ENCODE measurements at regions not wholly inside any gene's neighbourhood (a gene's known extent, or its start where the extent isn't known, plus 50 kb on each side); places are given as distances from the start of the nearest gene placed in this dataset.
A peak's percentile ranks its signal among the peaks of the same experiment; 100 is the strongest.

DNA sequence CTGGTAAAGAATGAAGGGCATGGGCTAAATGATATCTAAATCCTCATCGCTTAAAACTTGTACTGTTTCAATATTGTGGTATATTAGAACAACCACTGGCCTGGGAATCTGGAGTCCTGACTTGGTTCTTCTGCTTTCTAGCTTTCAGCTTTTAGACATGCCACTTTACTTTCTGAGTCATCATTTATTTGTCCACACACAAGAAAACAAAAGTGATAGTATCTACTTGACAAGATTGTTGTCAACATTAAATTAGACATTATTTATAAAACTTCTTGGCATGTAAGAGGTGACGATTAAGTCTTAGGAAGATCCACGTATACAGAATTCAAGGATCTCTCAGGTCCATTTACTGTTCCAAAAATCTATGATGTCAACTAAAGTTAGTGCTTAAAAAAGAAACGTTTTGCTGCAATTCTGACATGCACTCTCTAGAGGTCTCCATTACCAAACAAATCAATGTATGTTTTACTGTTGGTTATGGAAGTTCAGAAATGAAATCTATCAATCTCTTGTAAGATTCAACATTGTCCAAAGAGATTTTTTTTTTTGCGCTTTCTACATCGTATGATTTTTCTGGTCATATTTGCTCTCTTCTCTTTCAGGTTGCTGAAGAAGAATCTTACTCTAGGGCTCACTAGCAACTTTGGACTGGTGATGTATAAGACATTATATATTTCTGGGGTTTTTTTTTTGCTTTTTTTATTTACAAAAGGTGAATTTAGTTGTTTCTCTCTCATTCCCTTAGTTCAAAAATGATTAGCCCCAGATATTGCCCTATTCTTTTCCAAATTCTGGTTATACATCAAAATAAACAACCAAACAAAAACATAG is 53.6 kb upstream of the DYNC1I1 start:
- peak; percentile 72 for DNase-seq (ENCODE audit: low spot score)

DNA sequence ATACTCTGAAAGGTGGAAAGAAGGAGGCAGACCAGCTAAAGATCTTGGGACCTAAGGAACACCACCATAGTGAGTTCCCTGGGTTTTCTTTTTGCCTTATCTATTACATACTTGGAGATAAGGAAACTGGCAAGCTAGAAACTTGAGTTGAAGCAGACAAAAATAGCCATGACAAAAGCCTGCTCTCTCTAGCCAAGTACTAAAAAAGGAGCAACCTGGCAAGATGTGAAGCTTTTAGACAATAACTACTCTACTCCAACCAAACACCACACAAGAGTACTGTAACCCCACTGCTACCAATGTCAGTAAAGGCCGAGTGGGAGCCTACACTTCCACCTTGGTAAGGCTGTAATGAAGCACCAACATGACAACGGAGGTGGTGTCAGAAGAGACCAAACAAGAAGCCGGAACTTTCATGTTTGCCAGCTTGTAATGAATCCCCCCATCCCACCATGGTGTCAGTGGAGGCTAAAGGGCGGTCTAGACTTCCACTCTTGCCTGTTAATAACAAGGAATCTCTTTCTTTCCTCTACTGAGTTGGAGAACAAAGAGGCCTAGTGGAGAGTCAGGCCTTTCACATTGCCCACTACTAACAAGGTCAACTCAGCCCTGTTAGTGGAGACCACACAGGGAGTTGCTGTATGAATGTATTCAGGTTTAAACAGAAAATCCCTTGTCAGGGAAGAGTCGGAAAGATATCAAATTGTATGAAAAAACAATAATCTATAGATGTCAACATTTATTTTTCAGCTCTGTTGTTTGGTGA is 55.8 kb upstream of the DYNC1I1 start:
- DNase-seq (ENCODE audit: low spot score): no peak

DNA sequence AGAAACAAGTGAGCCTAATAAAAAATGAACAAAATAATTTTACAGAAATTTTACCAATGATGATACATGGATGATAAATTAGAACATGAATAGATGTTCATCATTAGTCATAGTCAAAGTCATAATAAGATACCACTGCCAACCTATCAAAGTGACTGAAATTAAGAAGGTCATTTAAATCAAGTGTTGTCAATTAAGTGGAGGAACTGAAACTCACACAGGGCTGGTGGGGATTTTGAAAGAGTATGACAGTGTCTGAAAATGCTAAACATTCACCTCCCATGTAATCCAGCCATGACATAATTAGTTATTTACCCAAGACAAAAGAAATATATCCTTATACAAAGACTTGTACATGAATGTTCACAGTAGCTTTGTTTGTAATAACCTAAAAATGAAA is 57.1 kb upstream of the DYNC1I1 start:
- no peak for DNase-seq (ENCODE audit: low spot score)

DNA sequence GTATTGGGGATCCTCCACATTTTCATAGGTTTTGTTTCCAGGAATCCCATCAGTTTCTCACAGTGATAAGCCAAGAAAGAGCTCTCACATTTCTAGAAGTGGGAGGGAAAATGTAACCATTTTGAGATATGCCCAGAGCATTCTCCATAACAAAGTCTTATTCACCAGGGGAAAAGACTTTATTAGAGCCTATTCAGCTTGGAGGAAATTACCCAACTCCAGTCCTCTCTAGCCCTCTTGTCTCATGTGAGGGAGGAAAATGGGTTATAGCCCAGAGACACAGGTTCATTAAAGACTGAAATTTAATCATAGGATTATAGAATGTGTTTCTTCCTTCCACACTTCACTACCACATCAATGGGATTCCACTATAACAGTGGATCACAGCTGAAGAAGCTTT is 61.6 kb upstream of the DYNC1I1 start:
- no peak for DNase-seq (ENCODE audit: low spot score)

DNA sequence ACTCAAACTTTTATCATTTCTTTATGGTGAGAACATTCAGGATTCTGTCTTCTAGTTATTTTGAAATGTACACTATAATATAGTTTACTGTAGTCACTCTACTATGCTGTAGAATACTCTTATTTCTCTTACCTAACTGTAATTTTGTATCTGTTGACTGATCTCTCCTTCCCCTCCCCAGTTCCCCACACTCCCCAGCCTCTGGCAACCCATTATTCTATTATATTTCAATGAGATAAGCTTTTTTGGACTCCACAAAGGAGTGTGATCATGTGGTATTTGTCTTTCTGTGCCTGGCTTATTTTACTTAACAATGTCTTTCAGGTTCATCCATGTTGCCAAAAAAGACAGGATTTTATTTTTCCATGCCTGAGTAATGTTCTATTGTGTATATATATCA is 71.4 kb upstream of the DYNC1I1 start:
- no peak for DNase-seq (ENCODE audit: low spot score)

DNA sequence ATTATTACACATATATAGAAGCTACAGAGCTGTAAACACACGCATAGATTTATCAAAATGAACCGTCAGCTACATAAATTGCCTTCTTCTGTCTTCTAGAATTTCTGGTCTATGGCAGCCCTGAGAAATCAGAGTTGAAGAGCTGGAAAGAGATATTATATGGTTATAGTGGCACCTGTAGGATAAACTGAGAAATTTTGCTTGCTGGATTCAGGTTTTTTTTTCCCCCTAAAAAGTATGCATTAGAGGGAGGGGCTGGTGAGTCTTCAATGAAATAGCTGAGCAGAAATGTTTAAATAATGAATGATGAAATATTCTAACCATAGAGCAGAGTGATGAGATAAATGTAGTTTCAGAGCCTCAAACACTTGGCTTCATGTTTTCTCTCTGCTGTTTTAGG is 78.0 kb upstream of the DYNC1I1 start:
- DNase-seq (ENCODE audit: low spot score): no peak

DNA sequence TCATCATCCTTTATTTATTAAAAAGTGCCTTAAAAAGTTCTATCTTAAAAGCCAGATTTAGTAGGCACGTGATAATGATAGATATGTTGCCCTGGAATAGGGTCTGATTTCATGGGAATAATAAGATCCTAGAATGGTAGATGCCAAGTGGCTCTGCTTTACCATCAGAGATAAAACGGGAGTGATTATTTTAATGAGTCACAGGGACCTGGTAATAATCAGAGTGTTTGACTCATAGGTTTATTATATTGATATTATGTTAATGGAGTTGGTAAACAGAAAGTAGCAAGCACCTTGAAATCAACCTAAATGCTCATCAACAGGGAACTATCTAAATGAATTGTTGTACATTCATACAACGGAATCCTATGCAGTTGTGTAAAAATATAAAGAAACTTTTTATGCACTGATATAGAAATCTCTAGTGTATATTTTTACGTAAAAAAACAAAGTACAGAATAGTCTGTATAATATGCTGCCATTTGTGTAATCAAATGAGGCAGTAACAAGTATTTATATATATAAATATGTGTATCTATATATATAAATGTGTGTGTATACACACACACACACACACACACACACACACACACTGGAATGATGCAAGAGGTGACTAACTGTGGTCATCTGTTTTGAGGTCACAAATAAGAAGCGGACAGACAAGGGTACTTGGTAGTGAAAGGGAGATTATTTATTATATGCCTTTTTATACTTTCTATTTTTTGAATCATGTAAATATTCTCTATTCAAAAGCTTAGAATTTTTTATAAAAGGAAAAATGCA is 78.6 kb upstream of the DYNC1I1 start:
- peak; percentile 36 for DNase-seq (ENCODE audit: low spot score)

DNA sequence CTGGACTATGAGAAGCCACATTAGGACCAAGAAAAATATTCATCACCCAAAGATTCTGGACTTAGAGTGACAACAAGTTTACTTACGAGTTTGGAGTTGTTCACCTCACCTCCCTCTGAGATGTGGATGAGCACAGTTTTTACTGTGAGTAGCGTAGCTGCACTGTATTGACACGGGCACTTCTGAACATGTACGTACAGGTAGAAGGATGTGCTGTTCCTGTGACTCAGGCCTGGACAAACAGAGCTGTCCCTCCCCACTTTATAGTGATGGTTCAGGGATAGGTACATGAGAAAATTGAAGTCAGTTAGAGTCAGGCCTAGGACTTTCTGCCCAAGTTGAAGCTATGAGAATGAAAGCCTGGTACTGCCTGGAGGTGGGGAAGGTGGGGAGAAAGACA is 80.9 kb upstream of the DYNC1I1 start:
- no peak for DNase-seq (ENCODE audit: low spot score)

DNA sequence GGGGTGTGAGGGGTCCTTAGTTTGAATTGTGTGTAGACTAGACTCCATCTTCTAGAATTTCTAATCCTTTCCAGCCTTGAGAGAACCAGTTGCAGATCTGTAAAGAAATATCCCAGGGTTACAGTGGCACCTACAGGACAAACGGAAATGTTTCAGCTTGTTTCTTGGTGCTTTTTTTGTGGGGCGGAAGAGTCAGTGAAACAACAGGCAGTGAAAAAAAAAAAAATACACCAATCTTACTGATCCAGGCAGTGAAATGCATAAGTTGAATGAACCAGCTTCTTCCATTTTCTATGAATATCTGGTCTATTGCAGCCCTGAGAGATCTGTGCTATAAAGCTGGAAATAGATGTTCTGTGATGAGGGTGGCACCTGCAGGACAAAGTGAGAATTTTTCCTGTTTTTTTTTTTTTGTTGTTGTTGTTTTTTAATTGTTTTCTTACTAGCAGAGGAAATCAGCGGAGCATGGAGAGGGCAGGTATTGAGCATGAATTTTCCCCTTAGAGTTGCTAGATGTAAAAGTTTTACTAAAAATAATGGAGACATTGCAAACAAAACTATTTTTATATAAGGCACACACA is 81.9 kb upstream of the DYNC1I1 start:
- DNase-seq (ENCODE audit: low spot score): peak; percentile 74

DNA sequence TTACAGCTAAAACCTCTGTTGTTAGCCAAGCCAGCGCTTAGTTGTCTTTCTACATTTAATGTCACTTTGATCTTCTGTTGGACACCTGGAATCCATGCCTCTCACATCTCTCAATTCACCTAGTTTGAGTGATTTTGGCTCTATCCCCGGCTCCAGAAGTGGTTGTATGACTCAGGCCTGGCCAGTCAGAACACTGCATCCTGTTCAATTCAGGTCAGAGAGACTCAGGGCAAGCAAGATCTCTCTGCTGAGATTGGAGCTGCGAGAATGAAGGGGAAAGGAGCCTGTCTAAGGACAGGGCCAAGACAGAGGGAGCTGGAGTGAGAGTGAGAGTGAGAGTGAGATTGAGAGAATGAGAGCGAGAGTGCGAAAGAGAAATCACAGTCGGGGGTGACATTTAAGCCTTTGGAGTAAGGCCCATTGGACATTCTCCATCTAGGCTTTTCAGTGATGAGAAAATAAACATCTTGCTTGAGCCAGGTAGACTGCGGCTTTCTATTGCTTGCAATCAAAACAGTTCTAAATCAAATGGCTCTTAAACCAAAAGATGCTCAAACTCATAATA is 83.3 kb upstream of the DYNC1I1 start:
- no peak for DNase-seq (ENCODE audit: low spot score)

DNA sequence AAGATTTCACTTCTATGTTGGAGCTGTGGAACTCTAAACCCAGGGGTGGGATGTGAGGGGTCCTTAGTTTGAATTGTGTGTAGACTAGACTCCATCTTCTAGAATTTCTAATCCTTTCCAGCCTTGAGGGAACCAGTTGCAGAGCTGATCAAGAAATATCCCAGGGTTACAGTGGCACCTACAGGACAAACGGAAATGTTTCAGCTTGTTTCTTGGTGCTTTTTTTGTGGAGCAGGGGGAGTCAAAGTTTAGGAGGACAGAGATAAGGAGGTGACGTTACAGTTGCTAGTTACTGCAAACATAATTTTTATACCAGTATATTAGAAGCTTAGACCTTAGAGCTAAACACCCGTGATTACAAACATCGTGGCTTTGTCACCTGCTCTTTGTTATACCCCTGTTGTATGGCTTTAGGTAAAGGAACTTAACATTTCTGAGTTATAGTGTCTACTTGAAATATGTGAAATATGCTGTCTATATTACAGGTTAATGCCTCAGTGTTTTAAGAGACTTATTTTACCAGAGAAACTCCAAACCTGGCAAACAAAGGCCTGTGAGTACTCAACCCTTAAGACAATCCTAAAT is 84.5 kb upstream of the DYNC1I1 start:
- DNase-seq (ENCODE audit: low spot score): peak; percentile 62

DNA sequence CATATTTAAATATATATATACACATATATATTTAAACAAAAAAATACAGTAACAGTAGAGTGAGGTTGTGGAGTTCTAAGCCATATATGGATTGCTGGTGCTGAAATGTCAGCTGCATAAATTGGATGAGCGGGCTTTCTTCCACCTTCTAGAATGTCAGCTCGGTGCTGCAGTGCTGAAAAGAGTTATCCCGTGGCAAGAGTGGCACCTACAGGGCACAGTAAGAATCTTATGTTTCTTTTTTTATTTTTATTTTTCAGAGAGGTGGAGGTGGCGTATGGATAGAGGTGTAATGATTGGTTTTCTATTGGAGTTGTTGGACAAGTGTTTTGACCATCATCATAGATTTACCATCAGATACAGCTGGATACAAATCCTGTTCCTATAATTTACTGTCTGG is 86.2 kb upstream of the DYNC1I1 start:
- DNase-seq (ENCODE audit: low spot score): peak; percentile 79

DNA sequence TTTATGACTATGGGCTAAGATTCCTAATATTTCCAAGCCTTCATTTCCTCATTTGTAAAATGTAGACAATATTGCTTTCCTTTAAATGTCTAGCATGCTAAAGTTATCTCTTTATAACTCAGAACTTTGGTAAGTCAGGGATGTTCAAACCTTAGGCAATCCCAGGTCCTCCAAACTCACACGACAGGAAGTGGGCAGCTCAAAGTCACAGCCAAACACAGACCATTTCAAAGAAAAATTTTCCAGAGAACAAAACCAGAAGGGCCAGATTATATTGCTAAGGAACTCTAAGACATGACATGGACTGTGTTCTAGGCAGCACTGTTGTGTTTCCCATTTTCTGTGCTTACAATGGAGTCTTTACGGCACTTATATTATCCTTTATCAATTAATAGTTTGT is 87.8 kb upstream of the DYNC1I1 start:
- no peak for DNase-seq (ENCODE audit: low spot score)

DNA sequence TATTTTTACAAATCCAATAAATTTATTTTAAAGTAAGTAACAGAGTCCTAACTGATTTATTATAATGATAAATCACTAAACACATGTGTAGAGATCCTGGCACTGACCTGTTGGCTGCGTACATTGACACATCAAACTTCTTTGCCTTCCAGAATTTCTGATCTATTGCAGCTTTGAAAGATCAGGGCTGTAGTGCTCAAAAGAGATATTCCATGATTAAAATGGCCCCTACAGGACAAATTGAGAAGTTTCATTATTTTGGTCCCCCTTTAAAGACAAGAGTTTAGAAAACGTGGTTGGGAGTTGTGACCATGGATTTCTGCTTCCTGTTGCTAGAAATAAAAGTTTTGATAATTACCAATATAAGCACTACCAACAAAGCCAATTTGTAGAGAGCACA is 87.7 kb upstream of the PDK4 start:
- DNase-seq (ENCODE audit: low spot score): peak; percentile 57

DNA sequence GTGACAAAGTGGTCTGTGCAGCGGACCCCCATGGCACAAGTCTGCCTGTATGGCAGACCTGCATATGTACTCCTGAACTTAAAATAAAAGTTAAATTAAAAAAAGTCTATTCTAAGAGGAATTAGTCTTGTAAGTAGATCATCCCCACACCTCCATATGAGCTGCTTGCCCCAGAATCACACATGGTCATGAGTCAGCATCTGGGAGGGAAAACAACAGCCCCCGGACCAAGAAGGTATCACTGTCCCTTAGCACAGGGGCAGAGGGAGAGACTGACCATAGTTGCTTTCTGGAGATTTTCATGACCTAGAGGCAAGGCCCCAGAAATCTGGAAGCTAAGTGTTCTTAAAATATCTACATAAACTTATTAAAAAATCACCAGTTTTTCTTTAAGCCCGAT is 86.6 kb upstream of the PDK4 start:
- no peak for DNase-seq (ENCODE audit: low spot score)

DNA sequence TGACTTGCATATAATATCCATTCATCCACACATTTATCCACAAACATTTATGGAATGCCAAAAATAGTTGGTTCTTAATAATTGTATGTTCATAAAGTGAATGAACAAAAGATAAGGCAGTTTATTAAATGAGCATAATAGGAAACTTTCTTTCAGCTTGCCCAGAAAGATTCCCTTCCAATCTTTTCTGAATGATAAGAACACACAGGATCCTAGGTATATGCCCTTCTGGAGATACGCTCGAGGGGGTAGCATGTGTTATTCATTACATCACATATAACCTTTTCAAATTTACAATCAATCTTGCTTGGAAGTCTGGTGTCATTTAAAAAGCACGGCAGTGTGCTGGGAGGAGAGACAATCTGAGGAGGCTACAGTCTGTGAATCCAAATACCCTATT is 80.4 kb upstream of the PDK4 start:
- no peak for DNase-seq (ENCODE audit: low spot score)

DNA sequence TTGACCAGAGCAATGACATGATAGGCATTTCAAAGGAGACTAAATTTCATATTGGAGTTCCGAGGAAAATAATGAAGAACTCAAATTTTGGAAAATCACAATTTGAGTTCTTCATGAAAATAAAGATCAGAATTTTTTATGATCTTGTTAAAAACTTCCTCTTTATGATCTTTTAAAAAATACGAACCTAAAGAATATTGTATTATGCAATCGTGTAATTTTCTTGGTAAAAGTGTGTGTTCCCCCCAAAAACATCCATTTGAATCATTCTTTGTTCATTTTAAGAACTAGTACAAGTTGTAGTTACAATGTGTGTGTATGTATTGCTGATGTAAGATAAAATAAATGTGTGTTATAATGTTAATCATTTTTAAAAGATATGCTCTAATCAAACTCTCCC is 79.3 kb upstream of the PDK4 start:
- no peak for DNase-seq (ENCODE audit: low spot score)

DNA sequence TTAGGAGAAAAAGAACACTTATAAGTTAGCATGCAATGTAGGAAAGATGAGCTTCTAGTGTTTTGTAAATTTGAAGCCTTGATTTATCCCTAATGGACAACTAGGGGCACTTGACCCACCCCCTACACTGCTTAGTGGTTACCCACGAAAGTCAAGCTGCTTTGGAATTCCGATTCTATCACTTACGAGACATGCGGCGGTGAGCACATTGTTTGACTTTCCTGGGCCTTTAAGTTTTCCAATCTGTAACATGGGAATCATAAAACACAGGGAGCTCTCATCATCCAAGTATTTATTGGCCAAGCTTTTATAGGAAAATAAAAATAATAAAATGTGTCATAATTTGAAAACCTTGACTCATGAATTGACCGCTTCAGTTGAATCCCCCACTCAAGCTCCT is 78.7 kb upstream of the PDK4 start:
- no peak for DNase-seq (ENCODE audit: low spot score)

DNA sequence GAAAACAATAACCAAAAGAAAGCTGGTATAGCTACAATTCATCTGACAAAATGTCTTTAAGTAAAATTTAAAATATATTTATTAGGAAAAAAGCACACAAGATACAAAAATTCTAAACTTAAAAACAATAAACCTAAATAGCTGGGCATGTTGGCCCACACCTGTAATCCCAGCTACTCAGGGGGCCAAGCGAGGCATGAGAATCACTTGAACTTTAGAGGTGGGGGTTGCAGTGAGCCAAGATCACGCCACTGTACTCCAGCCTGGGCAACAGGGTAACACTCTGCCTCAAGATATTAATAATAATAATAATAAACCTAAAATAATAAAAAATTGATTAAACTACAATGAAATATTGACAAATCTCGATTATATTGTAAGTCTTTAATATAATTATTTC is 77.8 kb upstream of the PDK4 start:
- no peak for DNase-seq (ENCODE audit: low spot score)

DNA sequence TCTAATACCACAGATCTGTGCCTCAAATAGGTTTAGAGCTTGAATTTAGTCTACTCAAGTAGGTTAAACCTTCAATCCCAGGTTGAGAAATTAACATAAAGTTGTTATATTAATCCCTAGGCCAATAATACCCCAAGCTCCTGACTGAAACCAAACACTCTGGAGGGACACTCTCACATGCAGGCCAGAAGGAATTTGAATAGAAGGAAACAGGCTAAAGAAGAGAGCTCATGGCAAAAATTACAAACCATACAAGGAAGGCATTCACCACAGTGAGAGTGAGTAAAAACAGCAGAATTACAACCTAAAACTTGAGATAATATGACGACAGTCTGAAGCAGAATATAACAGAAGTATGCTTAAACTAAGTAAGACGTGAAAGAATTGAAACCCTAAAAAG is 76.1 kb upstream of the PDK4 start:
- DNase-seq (ENCODE audit: low spot score): no peak

DNA sequence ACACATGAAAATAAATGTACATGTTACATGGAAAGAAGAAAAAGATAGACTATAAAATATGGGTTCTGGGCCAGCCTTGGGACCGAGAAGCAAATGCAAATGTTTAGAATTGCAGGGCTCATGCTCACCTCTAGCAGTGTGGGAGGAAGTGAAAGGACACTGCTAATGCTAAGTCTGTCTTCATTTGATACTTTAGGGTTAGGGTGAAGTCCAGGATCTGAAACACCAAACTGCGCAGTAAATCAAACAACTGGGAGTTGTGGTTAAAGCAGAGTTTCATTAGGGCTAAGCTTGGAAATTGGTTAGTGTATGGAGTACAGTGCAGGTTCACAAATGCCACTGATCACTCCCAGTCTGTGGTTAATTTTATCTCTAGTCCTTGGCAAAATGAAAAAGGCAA is 73.2 kb upstream of the PDK4 start:
- no peak for DNase-seq (ENCODE audit: low spot score)

DNA sequence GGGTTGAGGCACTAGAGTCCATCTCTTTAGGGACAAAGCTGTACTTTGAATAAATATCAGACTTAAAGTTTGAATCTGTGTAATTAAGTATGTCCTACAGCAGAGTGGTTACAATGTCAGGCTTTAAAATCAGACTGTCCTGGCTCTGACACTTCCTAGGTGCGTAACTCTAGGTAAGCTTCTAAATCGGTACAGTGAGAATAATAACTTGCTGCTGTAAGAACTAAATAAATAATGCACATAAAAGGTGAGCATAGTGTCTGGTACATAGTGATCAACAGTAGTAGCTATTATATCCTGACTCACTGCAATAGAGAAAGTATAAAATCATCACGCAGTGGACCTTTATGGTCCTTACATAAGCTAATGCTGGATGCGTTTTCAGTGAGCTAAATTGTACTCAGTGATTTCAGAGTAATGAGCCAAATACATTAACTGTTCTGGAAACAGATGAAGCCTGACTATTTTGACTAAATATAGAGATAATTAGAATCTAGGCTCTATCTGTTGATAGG is 72.2 kb upstream of the PDK4 start:
- DNase-seq (ENCODE audit: low spot score): no peak
